HepG2 (cell line): ENCODE measurements at regions not wholly inside any gene's neighbourhood (a gene's known extent, or its start where the extent isn't known, plus 50 kb on each side); places are given as distances from the start of the nearest gene placed in this dataset.

ENCODE experiments used
- ATAC-seq: fragments of 200-7000 bp; cut with Tn5 transposase; 3 replicates; pipeline ENCODE4 v1.9.1; 2020; ENCODE audit warnings: mild to moderate bottlenecking, moderate library complexity
- BruUV-seq: library from RNA; stranded (reverse); fragments of 400-500 nt; replicated peaks from 2 replicates; lab custom pipeline; 2021; lab: Mats Ljungman, UMichigan
- CTCF ChIA-PET: fragments of 300-600 bp; formaldehyde crosslinking; extraction: SDS; loops from one replicate; lab custom pipeline; 2021; ENCODE audit warnings: low total read pairs, inconsistent platforms, low intra/inter-chr PET ratio; lab: Yijun Ruan, JAX
- POLR2A ChIA-PET: fragments of 350-600 bp; sonication (Branson Sonifier 250); formaldehyde crosslinking; loops from one replicate; lab custom pipeline; 2020; ENCODE audit warnings: antibody characterized with exemption, inconsistent platforms; lab: Yijun Ruan, JAX
- DNase-seq: peaks from one replicate; pipeline ENCODE4 v3.0.0-alpha.2; 2015; ENCODE audit warnings: low spot score
- FAIRE-seq: peaks from 3 replicates; lab custom pipeline; 2011; peaks lifted over from hg19 to GRCh38; lab: Jason Lieb, UNC
- H2AFZ ChIP-seq: one replicate; pipeline ENCODE4 v1.6.1; 2011; ENCODE audit warnings: low read length, inconsistent platforms
- H3K27ac ChIP-seq: fragments of 300-600 bp; 3 replicates; pipeline ENCODE4 v1.8.0; 2011; ENCODE audit warnings: mixed run types, mild to moderate bottlenecking, mixed read lengths, low read length, inconsistent platforms; ENCODE audit not compliant: insufficient read depth; ENCODE audit errors: extremely low read length
- H3K27me3 ChIP-seq, 2 experiments: fragments of 200-600 bp in 1 of 2; 2 replicates in 1 of 2; 3 replicates in 1 of 2; pipeline versions ENCODE4 v1.6.0 to v1.8.0; 2011; ENCODE audit warnings: low read length in 2 of 2, mild to moderate bottlenecking in 2 of 2, moderate library complexity in 2 of 2, inconsistent platforms in 1 of 2; ENCODE audit not compliant: insufficient read depth in 2 of 2, control insufficient read depth in 1 of 2
- H3K36me3 ChIP-seq, 2 experiments: fragments of 200-600 bp in 1 of 2; replicated peaks in 1 of 2; 2 replicates in 1 of 2; 3 replicates in 1 of 2; pipeline versions ENCODE4 v1.5.1 to v1.8.0; 2011; ENCODE audit warnings: low read length in 2 of 2, inconsistent platforms in 1 of 2; ENCODE audit not compliant: insufficient read depth in 2 of 2, control insufficient read depth in 1 of 2
- H3K4me1 ChIP-seq: 2 replicates; pipeline ENCODE4 v1.5.1; 2012; ENCODE audit warnings: low read length, inconsistent platforms; ENCODE audit not compliant: insufficient read depth
- H3K4me2 ChIP-seq: 2 replicates; pipeline ENCODE4 v1.6.0; 2011; ENCODE audit warnings: low read depth, low read length, inconsistent platforms
- H3K4me3 ChIP-seq, 3 experiments: fragments of 200-600 bp in 1 of 3; sonication (generic), shearing (Covaris generic) in 1 of 3; replicated peaks in 1 of 3; 2 replicates each; pipeline ENCODE4 v1.5.1; 2011 to 2016; ENCODE audit warnings: low read length in 3 of 3, inconsistent platforms in 2 of 3, low read depth in 2 of 3, mild to moderate bottlenecking in 2 of 3, control low read depth in 1 of 3, mixed read lengths in 1 of 3; ENCODE audit not compliant: insufficient read depth in 1 of 3
- H3K79me2 ChIP-seq: one replicate; pipeline ENCODE4 v1.6.1; 2011; ENCODE audit warnings: low read length, inconsistent platforms; ENCODE audit not compliant: insufficient read depth
- H3K9ac ChIP-seq: 2 replicates; pipeline ENCODE4 v1.6.0; 2011; ENCODE audit warnings: mild to moderate bottlenecking, low read depth, low read length, inconsistent platforms; ENCODE audit not compliant: insufficient read depth
- H3K9me3 ChIP-seq: 2 replicates; pipeline ENCODE4 v1.5.1; 2012; ENCODE audit warnings: mild to moderate bottlenecking, low read length
- H4K20me1 ChIP-seq: 2 replicates; pipeline ENCODE4 v1.6.0; 2011; ENCODE audit warnings: inconsistent platforms, mild to moderate bottlenecking, low read length, moderate library complexity; ENCODE audit not compliant: insufficient read depth
- CCAR2 ChIP-seq: fragments of 200-400 bp; formaldehyde crosslinking; optimal IDR thresholded peaks from 2 replicates; pipeline ENCODE3; 2018; ENCODE audit warnings: low read depth, mild to moderate bottlenecking, low read length, moderate library complexity
- IRF2 ChIP-seq: IDR thresholded peaks from 2 replicates; pipeline ENCODE4 v1.6.1; 2018; ENCODE audit warnings: missing genetic modification reagents, missing compliant biosample characterization
- STAG1 ChIP-seq: sonication (generic); formaldehyde crosslinking; IDR thresholded peaks from 2 replicates; pipeline ENCODE4 v1.4.0; 2020; ENCODE audit warnings: missing genetic modification reagents
- ZNF24 ChIP-seq: fragments of 450-650 bp; IDR thresholded peaks from 2 replicates; pipeline ENCODE4 v1.6.1; 2017; ENCODE audit warnings: antibody characterized with exemption, mild to moderate bottlenecking
- ZSCAN21 ChIP-seq: sonication (generic); formaldehyde crosslinking; IDR thresholded peaks from 2 replicates; pipeline ENCODE4 v1.8.0; 2022; ENCODE audit warnings: mild to moderate bottlenecking, missing genetic modification reagents, moderate library complexity, borderline replicate concordance
- WGBS: methylation state at CpG from one replicate; pipeline ENCODE4 v1.1.6; 2017; ENCODE audit warnings: low lambda C conversion rate; 5-methylcytosine and 5-hydroxymethylcytosine counted together
- in situ Hi-C: cut with HindIII; loops from 2 replicates; pipeline ENCODE4 v1.10.0; 2017; ENCODE audit warnings: low pct_unique_long_range_greater_than_20kb; ENCODE audit not compliant: extremely low pct_ligation_motif_present
- intact Hi-C: fragments of 100-400 bp; cut with micrococcal nuclease; formaldehyde crosslinking; loops from one replicate; pipeline ENCODE4 v1.10.0; 2022; ENCODE audit not compliant: unreplicated experiment
- TF ChIP-seq, protein P1 (sequence below): sonication (generic); formaldehyde crosslinking; IDR thresholded peaks from 2 replicates; pipeline ENCODE4 v1.5.0; 2020; ENCODE audit warnings: mild to moderate bottlenecking, missing genetic modification reagents, moderate library complexity

DNA sequence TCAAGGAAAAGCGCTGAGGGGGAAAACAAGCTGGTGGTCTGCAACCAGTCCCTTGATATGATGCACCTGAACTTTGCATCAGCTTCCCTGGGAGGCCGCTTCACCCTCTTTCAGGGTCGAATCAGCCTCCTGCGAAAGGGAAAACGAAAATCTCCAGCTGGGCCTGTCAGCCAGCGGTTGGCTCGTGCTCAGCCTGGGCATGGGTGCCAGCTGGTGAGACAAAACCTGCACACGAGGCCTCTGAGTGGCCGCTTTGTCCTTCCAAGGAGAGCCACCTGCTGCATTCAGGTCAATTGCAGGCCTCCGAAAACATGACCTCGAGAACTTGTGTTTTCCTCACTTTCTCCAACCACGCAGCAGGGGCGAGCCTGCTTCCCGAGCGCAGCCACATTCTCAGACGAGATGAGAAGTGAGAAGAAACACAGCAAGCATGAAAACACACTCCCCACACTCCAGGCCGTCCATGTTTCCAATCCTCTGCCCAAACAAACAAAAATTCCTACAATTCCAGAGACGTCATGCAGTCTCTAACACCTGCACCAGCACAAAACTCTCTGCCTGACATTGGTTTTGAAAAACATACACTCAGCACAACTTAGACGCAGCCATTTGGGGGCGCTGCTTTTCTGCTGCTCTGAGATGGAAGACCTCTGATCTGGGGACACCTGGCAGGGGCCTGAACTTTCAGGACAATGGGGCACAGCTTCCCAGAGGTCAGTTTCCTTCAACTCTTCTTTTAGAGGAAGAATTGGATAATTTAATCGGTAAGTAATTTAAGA lies 77.1 kb downstream of the DHCR7 start:
- intact Hi-C loops = loop anchor here (5.0 kb wide), 1 partner anchor 554 kb away; no protein-coding TSS in a partner anchor
- Histone ChIP-seq H2AFZ (no peak overlapping the region), H3K9ac (no peak overlapping the region), H3K27me3 (peaks cover 11 to 42% of the 10 kb centered on the region in 2 experiments; a peak in 4 of 5 replicates), H3K4me1 (no peaks in the 10 kb centered on the region), H3K4me3 (no peak overlapping the region), H4K20me1 (no peaks in the 10 kb centered on the region), H3K36me3 (no peaks in the 10 kb centered on the region), H3K9me3 (no peaks in the 10 kb centered on the region), H3K79me2 (no peaks in the 10 kb centered on the region), H3K27ac (no peak overlapping the region), H3K4me2 (no peak overlapping the region)
- in situ Hi-C loops = no loop called here
- no TSS peak for BruUV-seq
- 33% methylated on average over 18 of the region's 21 CpGs for WGBS
- TF ChIP-seq STAG1 (CRISPR knock-in tag) = peak; percentile 30
- no peak for TF ChIP-seq CCAR2
- TF ChIP-seq, protein P1, sequence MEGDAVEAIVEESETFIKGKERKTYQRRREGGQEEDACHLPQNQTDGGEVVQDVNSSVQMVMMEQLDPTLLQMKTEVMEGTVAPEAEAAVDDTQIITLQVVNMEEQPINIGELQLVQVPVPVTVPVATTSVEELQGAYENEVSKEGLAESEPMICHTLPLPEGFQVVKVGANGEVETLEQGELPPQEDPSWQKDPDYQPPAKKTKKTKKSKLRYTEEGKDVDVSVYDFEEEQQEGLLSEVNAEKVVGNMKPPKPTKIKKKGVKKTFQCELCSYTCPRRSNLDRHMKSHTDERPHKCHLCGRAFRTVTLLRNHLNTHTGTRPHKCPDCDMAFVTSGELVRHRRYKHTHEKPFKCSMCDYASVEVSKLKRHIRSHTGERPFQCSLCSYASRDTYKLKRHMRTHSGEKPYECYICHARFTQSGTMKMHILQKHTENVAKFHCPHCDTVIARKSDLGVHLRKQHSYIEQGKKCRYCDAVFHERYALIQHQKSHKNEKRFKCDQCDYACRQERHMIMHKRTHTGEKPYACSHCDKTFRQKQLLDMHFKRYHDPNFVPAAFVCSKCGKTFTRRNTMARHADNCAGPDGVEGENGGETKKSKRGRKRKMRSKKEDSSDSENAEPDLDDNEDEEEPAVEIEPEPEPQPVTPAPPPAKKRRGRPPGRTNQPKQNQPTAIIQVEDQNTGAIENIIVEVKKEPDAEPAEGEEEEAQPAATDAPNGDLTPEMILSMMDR (CRISPR knock-in tag) = peak; percentile 45
- TF ChIP-seq IRF2 = no peak
- DNase-seq (no peak), ATAC-seq (no peak), FAIRE-seq (no peak)
- POLR2A ChIA-PET = no interaction called here
- CTCF ChIA-PET = no interaction called here

DNA sequence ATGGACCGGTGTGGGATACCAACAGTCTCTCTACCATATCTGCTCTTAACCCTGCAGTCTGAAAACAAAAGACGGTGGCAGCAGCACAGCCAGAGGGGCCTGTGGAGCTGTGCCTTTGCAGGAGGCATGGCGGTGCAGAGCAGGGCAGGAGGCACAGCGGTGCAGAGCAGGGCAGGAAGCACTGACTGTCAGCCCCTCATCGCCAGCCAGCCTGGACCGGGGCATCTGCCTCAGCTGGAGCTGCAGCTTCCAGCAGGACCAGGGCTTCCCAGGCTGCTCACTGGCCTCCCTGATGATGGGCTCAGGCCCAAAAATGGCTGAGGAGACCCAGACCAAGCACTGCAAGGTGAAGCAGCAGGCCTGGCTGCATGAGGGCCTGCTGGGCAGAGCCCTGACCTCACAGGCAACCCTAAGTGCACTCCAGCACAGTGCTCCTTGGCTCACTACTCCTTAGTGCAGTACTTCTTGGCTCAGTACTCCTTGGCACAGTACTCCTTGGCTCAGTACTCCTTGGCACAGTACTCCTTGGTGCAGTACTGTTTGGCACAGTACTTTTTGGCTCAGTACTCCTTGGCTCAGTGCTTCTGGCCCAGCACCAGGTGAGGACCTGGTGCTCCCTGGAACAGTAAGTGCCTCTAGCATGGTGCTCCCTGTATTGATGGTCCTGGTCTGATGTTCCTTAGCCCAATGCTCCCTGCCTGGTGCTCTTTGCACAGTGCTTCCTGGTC lies 78.0 kb downstream of the DHCR7 start:
- Histone ChIP-seq H2AFZ (no peak overlapping the region), H4K20me1 (no peaks in the 10 kb centered on the region), H3K4me3 (no peak overlapping the region), H3K9me3 (no peaks in the 10 kb centered on the region), H3K36me3 (no peaks in the 10 kb centered on the region), H3K79me2 (no peaks in the 10 kb centered on the region), H3K4me1 (no peaks in the 10 kb centered on the region)
- CTCF ChIA-PET = no interaction called here
- intact Hi-C loops = loop anchor here (5.0 kb wide), 1 partner anchor 553 kb away; no protein-coding TSS in a partner anchor
- DNase-seq (no peak), ATAC-seq (no peak)
- TF ChIP-seq ZSCAN21 (CRISPR knock-in tag) (peak; percentile 97), ZNF24 (no peak)
- TF ChIP-seq, all 625 proteins: peak for 1
- no peak overlapping the region for H3K4me2 ChIP-seq
- FAIRE-seq = no peak
- whole genome bisulfite sequencing = 67% methylated on average over 1 of the region's 6 CpGs
- POLR2A ChIA-PET = no interaction called here
- H3K27ac ChIP-seq = no peak overlapping the region
- in situ Hi-C loops = no loop called here
- no peak overlapping the region for H3K9ac ChIP-seq
- BruUV-seq = no TSS peak
- peaks cover 11 to 47% of the 10 kb centered on the region in 2 experiments; a peak in 4 of 5 replicates for H3K27me3 ChIP-seq
